Activated CD8-positive, alpha-beta T cell treated with anti-CD3 and anti-CD28 coated beads, Interleukin-2, amount 10 ng/mL, durations not matched to agents 7 days and 5 days (primary cell): ENCODE measurements at regions not wholly inside any gene's neighbourhood (a gene's known extent, or its start where the extent isn't known, plus 50 kb on each side); places are given as distances from the start of the nearest gene placed in this dataset.
"Not testable (repeated sequence)": the region's sequence is repeated elsewhere in the genome, so short reads cannot be mapped to it uniquely, and the experiment has no call there.

ENCODE experiments used
- ATAC-seq: fragments of 150-1000 bp; cut with Tn5 transposase; one replicate; pipeline ENCODE4 v1.10.0; 2021; ENCODE audit warnings: moderate library complexity
- CTCF ChIA-PET: fragments of 350-600 bp; sonication (Branson Sonifier 250); formaldehyde crosslinking; loops from one replicate; lab custom pipeline; 2021; ENCODE audit warnings: antibody characterized with exemption; lab: Charles Lee
- POLR2A ChIA-PET: fragments of 350-600 bp; sonication (Branson Sonifier 250); formaldehyde crosslinking; loops from one replicate; lab custom pipeline; 2021; ENCODE audit warnings: antibody characterized with exemption; lab: Charles Lee
- DNase-seq: peaks from one replicate; pipeline ENCODE4 v3.0.0-alpha.2; 2020
- H3K27ac Mint-ChIP-seq: one replicate; pipeline ENCODE4 v1.8.0; 2021; ENCODE audit warnings: mild to moderate bottlenecking, mixed read lengths
- H3K27me3 Mint-ChIP-seq: one replicate; pipeline ENCODE4 v1.8.0; 2021; ENCODE audit warnings: low read depth, mixed read lengths
- H3K36me3 Mint-ChIP-seq: one replicate; pipeline ENCODE4 v1.8.0; 2021; ENCODE audit warnings: low read depth, mixed read lengths
- H3K4me1 Mint-ChIP-seq: one replicate; pipeline ENCODE4 v1.8.0; 2021; ENCODE audit warnings: low read depth, mixed read lengths
- H3K4me3 Mint-ChIP-seq: one replicate; pipeline ENCODE4 v1.8.0; 2021; ENCODE audit warnings: mild to moderate bottlenecking, mixed read lengths
- H3K9me3 Mint-ChIP-seq: one replicate; pipeline ENCODE4 v1.8.0; 2022; ENCODE audit warnings: mixed read lengths; ENCODE audit not compliant: insufficient read depth

- Mint-ChIP-seq H3K27ac (no peak overlapping the region), H3K27me3 (no peaks in the 10 kb centered on the region), H3K4me3 (no peak overlapping the region), H3K4me1 (no peaks in the 10 kb centered on the region), H3K9me3 (no peaks in the 10 kb centered on the region), H3K36me3 (peaks cover under 1% of the 10 kb centered on the region)
- CTCF ChIA-PET: no interaction called here
- no peak for DNase-seq
- ATAC-seq: no peak
- POLR2A ChIA-PET: no interaction called here
Observed at GRCh38 chr3:27607370-27607769, 114.8 kb downstream of the EOMES start.

- H3K27ac Mint-ChIP-seq: no peak overlapping the region
- no peak overlapping the region for H3K4me3 Mint-ChIP-seq
- ChIA-PET CTCF (no interaction called here), POLR2A (no interaction called here)
- no peak for ATAC-seq
- H3K4me1 Mint-ChIP-seq: no peaks in the 10 kb centered on the region
- no peaks in the 10 kb centered on the region for H3K9me3 Mint-ChIP-seq
- no peak for DNase-seq
- H3K27me3 Mint-ChIP-seq: no peaks in the 10 kb centered on the region
- H3K36me3 Mint-ChIP-seq: peaks cover 4% of the 10 kb centered on the region
Observed at GRCh38 chr3:27606537-27606936, 115.6 kb downstream of the EOMES start.

- H3K27me3 Mint-ChIP-seq, H3K36me3 Mint-ChIP-seq, H3K4me3 Mint-ChIP-seq, DNase-seq, ATAC-seq, CTCF ChIA-PET, H3K27ac Mint-ChIP-seq, H3K4me1 Mint-ChIP-seq, POLR2A ChIA-PET, H3K9me3 Mint-ChIP-seq: not testable (repeated sequence)
Observed at GRCh38 chr3:27601311-27601710, 117.1 kb upstream of the SLC4A7 start.

GRCh38 chr3:27599741-27600140 lies 115.6 kb upstream of the SLC4A7 start:
- H3K27ac Mint-ChIP-seq, DNase-seq, H3K36me3 Mint-ChIP-seq, POLR2A ChIA-PET, H3K4me3 Mint-ChIP-seq, ATAC-seq, CTCF ChIA-PET, H3K27me3 Mint-ChIP-seq, H3K9me3 Mint-ChIP-seq: not testable (repeated sequence)
- peaks cover 11% of the 10 kb centered on the region for H3K4me1 Mint-ChIP-seq

GRCh38 chr3:27596921-27597320 lies 112.7 kb upstream of the SLC4A7 start:
- Mint-ChIP-seq H3K4me3 (no peak overlapping the region), H3K27ac (no peak overlapping the region), H3K4me1 (peaks cover 13% of the 10 kb centered on the region), H3K36me3 (peaks cover under 1% of the 10 kb centered on the region), H3K27me3 (no peaks in the 10 kb centered on the region), H3K9me3 (no peaks in the 10 kb centered on the region)
- ChIA-PET CTCF (no interaction called here), POLR2A (no interaction called here)
- ATAC-seq (no peak), DNase-seq (no peak)

GRCh38 chr3:27596334-27596841 lies 112.2 kb upstream of the SLC4A7 start:
- ATAC-seq (no peak), DNase-seq (no peak)
- Mint-ChIP-seq H3K27ac (no peak overlapping the region), H3K4me1 (peaks cover 19% of the 10 kb centered on the region), H3K4me3 (no peak overlapping the region), H3K27me3 (no peaks in the 10 kb centered on the region), H3K9me3 (no peaks in the 10 kb centered on the region), H3K36me3 (peaks cover 6% of the 10 kb centered on the region)
- ChIA-PET POLR2A (no interaction called here), CTCF (no interaction called here)

- peaks cover 36% of the 10 kb centered on the region for H3K4me1 Mint-ChIP-seq
- H3K27ac Mint-ChIP-seq: no peak overlapping the region
- no peak overlapping the region for H3K4me3 Mint-ChIP-seq
- H3K9me3 Mint-ChIP-seq: no peaks in the 10 kb centered on the region
- DNase-seq (no peak), ATAC-seq (no peak)
- H3K27me3 Mint-ChIP-seq: no peaks in the 10 kb centered on the region
- H3K36me3 Mint-ChIP-seq: peaks cover 12% of the 10 kb centered on the region
- ChIA-PET CTCF (no interaction called here), POLR2A (no interaction called here)
Observed at GRCh38 chr3:27594096-27594690, 110.0 kb upstream of the SLC4A7 start.

- ATAC-seq: no peak
- Mint-ChIP-seq H3K4me1 (peaks cover 36% of the 10 kb centered on the region), H3K4me3 (no peak overlapping the region), H3K36me3 (peaks cover 12% of the 10 kb centered on the region), H3K27ac (no peak overlapping the region), H3K27me3 (no peaks in the 10 kb centered on the region), H3K9me3 (no peaks in the 10 kb centered on the region)
- no peak for DNase-seq
- POLR2A ChIA-PET: no interaction called here
- CTCF ChIA-PET: interaction anchor here (1.5 kb wide), 1 partner anchor 110 kb away, joined by 3 read pairs; no protein-coding TSS in a partner anchor
Observed at GRCh38 chr3:27593173-27593572, 109.0 kb upstream of the SLC4A7 start.

GRCh38 chr3:27591312-27592210 lies 107.4 kb upstream of the SLC4A7 start:
- H3K27me3 Mint-ChIP-seq: no peaks in the 10 kb centered on the region
- peak overlapping the region; percentile 75 for H3K27ac Mint-ChIP-seq
- H3K9me3 Mint-ChIP-seq: no peaks in the 10 kb centered on the region
- peak; percentile 51 for DNase-seq
- peak; percentile 57 for ATAC-seq
- peaks cover 12% of the 10 kb centered on the region for H3K36me3 Mint-ChIP-seq
- CTCF ChIA-PET: interaction anchor here (1.1 to 2.4 kb wide), 4 partner anchors 41 to 108 kb away, joined by 3 to 8 read pairs (median 5); no protein-coding TSS in a partner anchor
- H3K4me1 Mint-ChIP-seq: peaks cover 35% of the 10 kb centered on the region
- POLR2A ChIA-PET: interaction anchor here (1.2 to 1.7 kb wide), 3 partner anchors 36 to 107 kb away, joined by 3 to 9 read pairs (median 4); partner anchors contain the start of gene SLC4A7
- H3K4me3 Mint-ChIP-seq: peak overlapping the region; percentile 2

- Mint-ChIP-seq H3K4me1 (peaks cover 28% of the 10 kb centered on the region), H3K9me3 (no peaks in the 10 kb centered on the region), H3K27ac (peak overlapping the region; percentile 75), H3K36me3 (peaks cover 12% of the 10 kb centered on the region), H3K4me3 (no peak overlapping the region), H3K27me3 (no peaks in the 10 kb centered on the region)
- ATAC-seq (peak; percentile 58), DNase-seq (peak; percentile 37)
- CTCF ChIA-PET: interaction anchor here (1.1 to 2.4 kb wide), 3 partner anchors 42 to 90 kb away, joined by 3 to 8 read pairs (median 7); no protein-coding TSS in a partner anchor
- POLR2A ChIA-PET: interaction anchor here (1.2 to 1.7 kb wide), 3 partner anchors 37 to 106 kb away, joined by 3 to 9 read pairs (median 4); partner anchors contain the start of gene SLC4A7
Observed at GRCh38 chr3:27590437-27591298, 106.5 kb upstream of the SLC4A7 start.

GRCh38 chr3:27589795-27590194 lies 105.6 kb upstream of the SLC4A7 start:
- ATAC-seq: no peak
- POLR2A ChIA-PET: interaction anchor here (1.3 kb wide), 1 partner anchor 43 kb away, joined by 4 read pairs; no protein-coding TSS in a partner anchor
- peaks cover 12% of the 10 kb centered on the region for H3K36me3 Mint-ChIP-seq

More at GRCh38 chr3:27589795-27590194, 105.6 kb upstream of the SLC4A7 start:
- H3K27me3 Mint-ChIP-seq: no peaks in the 10 kb centered on the region
- CTCF ChIA-PET: interaction anchor here (2.4 kb wide), 1 partner anchor 43 kb away, joined by 8 read pairs; no protein-coding TSS in a partner anchor
- H3K27ac Mint-ChIP-seq: peak overlapping the region; percentile 24
- no peak for DNase-seq
- no peaks in the 10 kb centered on the region for H3K9me3 Mint-ChIP-seq
- H3K4me3 Mint-ChIP-seq: no peak overlapping the region
- peaks cover 25% of the 10 kb centered on the region for H3K4me1 Mint-ChIP-seq
